ENCODE measurements at regions not wholly inside any gene's neighbourhood (a gene's known extent, or its start where the extent isn't known, plus 50 kb on each side); places are given as distances from the start of the nearest gene placed in this dataset.
A peak's percentile ranks its signal among the peaks of the same experiment; 100 is the strongest.

DNA sequence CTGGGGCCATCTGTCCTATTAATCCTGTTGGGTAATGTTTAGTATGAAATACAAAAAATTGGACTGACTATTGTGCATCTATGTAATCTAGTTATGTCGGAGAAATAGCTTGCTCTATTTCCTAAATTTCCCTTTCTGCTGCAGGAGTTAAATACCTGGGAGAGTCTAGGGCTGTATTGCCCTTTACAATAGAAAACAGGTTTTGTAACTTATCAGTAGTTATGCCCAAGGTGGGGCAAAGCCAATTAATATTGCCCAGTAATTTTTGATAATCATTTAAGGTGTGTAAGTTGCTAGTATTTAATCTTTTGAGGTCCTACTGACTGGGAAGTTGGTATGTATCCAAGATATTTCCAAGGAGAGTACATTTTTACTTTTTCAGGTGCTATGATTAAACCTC, 838.1 kb downstream of the DACH1 start:
- H3K27me3 ChIP-seq (ENCODE audit: insufficient read depth): no peaks in the 10 kb centered on the region
- H3K9ac ChIP-seq: no peak overlapping the region
- no peak overlapping the region for H3K4me3 ChIP-seq (ENCODE audit: low read depth in 2 of 2, low read length in 1 of 2)
- no peaks in the 10 kb centered on the region for H3K36me3 ChIP-seq (replicated peaks in 1 of 2; ENCODE audit: control insufficient read depth in 1 of 2, insufficient read depth in 2 of 2, low read length in 1 of 2)
- no peak for TF ChIP-seq ELF1 (IDR thresholded peaks at IDR 0.05)
- TF ChIP-seq, protein P1, sequence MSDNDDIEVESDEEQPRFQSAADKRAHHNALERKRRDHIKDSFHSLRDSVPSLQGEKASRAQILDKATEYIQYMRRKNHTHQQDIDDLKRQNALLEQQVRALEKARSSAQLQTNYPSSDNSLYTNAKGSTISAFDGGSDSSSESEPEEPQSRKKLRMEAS (IDR thresholded peaks at IDR 0.05; ENCODE audit: low read depth): no peak
- no peak for TF ChIP-seq NRF1 (IDR thresholded peaks at IDR 0.05; ENCODE audit: low read depth, low read length)
- no peak for TF ChIP-seq MXI1 (IDR thresholded peaks at IDR 0.05; ENCODE audit: low read depth, low read length)
- TF ChIP-seq MEF2A (IDR thresholded peaks at IDR 0.05; ENCODE audit: borderline replicate concordance, low read depth): no peak
- TF ChIP-seq SMC3 (IDR thresholded peaks at IDR 0.05; ENCODE audit: low read depth, low read length): no peak
- TF ChIP-seq EP300 (IDR thresholded peaks at IDR 0.05; ENCODE audit: borderline replicate concordance in 1 of 2, low read depth in 1 of 2, low read length in 1 of 2): no peak
- no peak for TF ChIP-seq JUND (IDR thresholded peaks at IDR 0.05)
- TF ChIP-seq IRF3 (IDR thresholded peaks at IDR 0.05; ENCODE audit: low read depth, low read length): no peak
- TF ChIP-seq, protein P2, sequence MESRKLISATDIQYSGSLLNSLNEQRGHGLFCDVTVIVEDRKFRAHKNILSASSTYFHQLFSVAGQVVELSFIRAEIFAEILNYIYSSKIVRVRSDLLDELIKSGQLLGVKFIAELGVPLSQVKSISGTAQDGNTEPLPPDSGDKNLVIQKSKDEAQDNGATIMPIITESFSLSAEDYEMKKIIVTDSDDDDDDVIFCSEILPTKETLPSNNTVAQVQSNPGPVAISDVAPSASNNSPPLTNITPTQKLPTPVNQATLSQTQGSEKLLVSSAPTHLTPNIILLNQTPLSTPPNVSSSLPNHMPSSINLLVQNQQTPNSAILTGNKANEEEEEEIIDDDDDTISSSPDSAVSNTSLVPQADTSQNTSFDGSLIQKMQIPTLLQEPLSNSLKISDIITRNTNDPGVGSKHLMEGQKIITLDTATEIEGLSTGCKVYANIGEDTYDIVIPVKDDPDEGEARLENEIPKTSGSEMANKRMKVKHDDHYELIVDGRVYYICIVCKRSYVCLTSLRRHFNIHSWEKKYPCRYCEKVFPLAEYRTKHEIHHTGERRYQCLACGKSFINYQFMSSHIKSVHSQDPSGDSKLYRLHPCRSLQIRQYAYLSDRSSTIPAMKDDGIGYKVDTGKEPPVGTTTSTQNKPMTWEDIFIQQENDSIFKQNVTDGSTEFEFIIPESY (IDR thresholded peaks at IDR 0.05; ENCODE audit: borderline replicate concordance, low read depth): no peak
- TF ChIP-seq TCF12 (IDR thresholded peaks at IDR 0.05): no peak
- TF ChIP-seq NFIC (IDR thresholded peaks at IDR 0.05; ENCODE audit: borderline replicate concordance): no peak
- no peak for TF ChIP-seq TAF1 (IDR thresholded peaks at IDR 0.05; ENCODE audit: borderline replicate concordance, low read depth, low read length)
- no peak for TF ChIP-seq FOSL2 (IDR thresholded peaks at IDR 0.05; ENCODE audit: borderline replicate concordance, low read depth)
- H2AFZ ChIP-seq (ENCODE audit: low read depth): no peak overlapping the region
- H4K20me1 ChIP-seq (ENCODE audit: insufficient read depth): no peaks in the 10 kb centered on the region
- H3F3A ChIP-seq (replicated peaks; ENCODE audit: insufficient read depth): no peaks in the 10 kb centered on the region
- H3K79me2 ChIP-seq (ENCODE audit: insufficient read depth): no peaks in the 10 kb centered on the region
- POLR2A ChIA-PET: no interaction called here
- H3K9me3 ChIP-seq: no peaks in the 10 kb centered on the region
- WGBS (ENCODE audit: low lambda C conversion rate): 86% methylated on average over 1 of the region's 1 CpG
- CTCF ChIA-PET: interaction anchor here (0.6 kb wide), 1 partner anchor 142 kb away, joined by 3 read pairs; no protein-coding TSS in a partner anchor
- H3K9me2 ChIP-seq: no peaks in the 10 kb centered on the region
- no peak overlapping the region for H3K4me2 ChIP-seq
- DNase-seq: no peak
- H3K4me1 ChIP-seq (ENCODE audit: control insufficient read depth in 1 of 2, insufficient read depth in 2 of 2, low read depth in 1 of 2, low read length in 1 of 2): no peaks in the 10 kb centered on the region
- no peak overlapping the region for H3K27ac ChIP-seq (ENCODE audit: low read depth in 2 of 2, low read length in 1 of 2)

- DNase-seq: no peak
- TF ChIP-seq MXI1 (IDR thresholded peaks at IDR 0.05; ENCODE audit: low read depth, low read length): no peak
- TF ChIP-seq PBX3 (IDR thresholded peaks at IDR 0.05): no peak
- TF ChIP-seq SIN3A (IDR thresholded peaks at IDR 0.05; ENCODE audit: borderline replicate concordance, low read depth, low read length): no peak
- no peak for TF ChIP-seq NRF1 (IDR thresholded peaks at IDR 0.05; ENCODE audit: low read depth, low read length)
- no peak for TF ChIP-seq CTCF (IDR thresholded peaks at IDR 0.05)
- TF ChIP-seq, protein P1 (IDR thresholded peaks at IDR 0.05; ENCODE audit: low read depth): no peak
- no peak for TF ChIP-seq FOSL2 (IDR thresholded peaks at IDR 0.05; ENCODE audit: borderline replicate concordance, low read depth)
- no peak for TF ChIP-seq IRF3 (IDR thresholded peaks at IDR 0.05; ENCODE audit: low read depth, low read length)
- TF ChIP-seq, protein P3, sequence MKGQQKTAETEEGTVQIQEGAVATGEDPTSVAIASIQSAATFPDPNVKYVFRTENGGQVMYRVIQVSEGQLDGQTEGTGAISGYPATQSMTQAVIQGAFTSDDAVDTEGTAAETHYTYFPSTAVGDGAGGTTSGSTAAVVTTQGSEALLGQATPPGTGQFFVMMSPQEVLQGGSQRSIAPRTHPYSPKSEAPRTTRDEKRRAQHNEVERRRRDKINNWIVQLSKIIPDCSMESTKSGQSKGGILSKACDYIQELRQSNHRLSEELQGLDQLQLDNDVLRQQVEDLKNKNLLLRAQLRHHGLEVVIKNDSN (IDR thresholded peaks at IDR 0.05; ENCODE audit: borderline replicate concordance, low read depth): no peak
- Histone ChIP-seq H3K9me2 (no peaks in the 10 kb centered on the region), H3K4me1 (ENCODE audit: control insufficient read depth in 1 of 2, insufficient read depth in 2 of 2, low read depth in 1 of 2, low read length in 1 of 2) (peaks cover 0 to 20% of the 10 kb centered on the region in 2 experiments; a peak in 1 of 4 replicates), H3K79me2 (ENCODE audit: insufficient read depth) (no peaks in the 10 kb centered on the region), H3K4me2 (no peak overlapping the region), H3K27me3 (ENCODE audit: insufficient read depth) (no peaks in the 10 kb centered on the region), H3F3A (replicated peaks; ENCODE audit: insufficient read depth) (peaks cover 12% of the 10 kb centered on the region), H2AFZ (ENCODE audit: low read depth) (peak overlapping the region; percentile 46; the same call in 1 of the 2 replicates), H3K36me3 (replicated peaks in 1 of 2; ENCODE audit: control insufficient read depth in 1 of 2, insufficient read depth in 2 of 2, low read length in 1 of 2) (no peaks in the 10 kb centered on the region), H3K9ac (no peak overlapping the region), H3K9me3 (no peaks in the 10 kb centered on the region), H4K20me1 (ENCODE audit: insufficient read depth) (no peaks in the 10 kb centered on the region), H3K27ac (ENCODE audit: low read depth in 2 of 2, low read length in 1 of 2) (no peak overlapping the region), H3K4me3 (ENCODE audit: low read depth in 2 of 2, low read length in 1 of 2) (no peak overlapping the region)
- POLR2A ChIA-PET: no interaction called here
- CTCF ChIA-PET: no interaction called here
- WGBS (ENCODE audit: low lambda C conversion rate): 76% methylated on average over 10 of the region's 10 CpGs
Observed at GRCh38 chr13:71021825-71022422, 845.1 kb downstream of the DACH1 start.
